Trophoblast cell (in vitro differentiated cells and primary cell): ENCODE measurements at regions not wholly inside any gene's neighbourhood (a gene's known extent, or its start where the extent isn't known, plus 50 kb on each side); places are given as distances from the start of the nearest gene placed in this dataset.

ENCODE experiments used
- DNase-seq, 2 donors: peaks; one replicate each; pipeline ENCODE4 v3.0.0-alpha.2; 2016
- H2AFZ ChIP-seq: 2 replicates; pipeline ENCODE4 v1.6.1; 2013; ENCODE audit warnings: low read length, moderate library complexity, mild to moderate bottlenecking; ENCODE audit not compliant: insufficient read depth, poor library complexity
- H2AK5ac ChIP-seq: 2 replicates; pipeline ENCODE4 v1.6.1; 2013; ENCODE audit warnings: mild to moderate bottlenecking, low read length
- H2BK120ac ChIP-seq: 2 replicates; pipeline ENCODE4 v1.6.1; 2013; ENCODE audit warnings: low read length, mild to moderate bottlenecking, moderate library complexity; ENCODE audit not compliant: insufficient read depth, poor library complexity
- H2BK12ac ChIP-seq: 2 replicates; pipeline ENCODE4 v1.6.1; 2013; ENCODE audit warnings: mild to moderate bottlenecking, low read length, moderate library complexity
- H2BK5ac ChIP-seq: 2 replicates; pipeline ENCODE4 v1.6.1; 2013; ENCODE audit warnings: low read length, low read depth, moderate library complexity, mild to moderate bottlenecking; ENCODE audit not compliant: poor library complexity
- H3K14ac ChIP-seq: 2 replicates; pipeline ENCODE4 v1.6.1; 2013; ENCODE audit warnings: mild to moderate bottlenecking, low read length
- H3K18ac ChIP-seq: 2 replicates; pipeline ENCODE4 v1.6.1; 2013; ENCODE audit warnings: mild to moderate bottlenecking, low read length
- H3K23ac ChIP-seq: 2 replicates; pipeline ENCODE4 v1.6.1; 2013; ENCODE audit warnings: low read length
- H3K27ac ChIP-seq: 2 replicates; pipeline ENCODE4 v1.5.1; 2013; ENCODE audit warnings: low read depth, mild to moderate bottlenecking, inconsistent platforms, low read length, moderate library complexity
- H3K27me3 ChIP-seq: 2 replicates; pipeline ENCODE4 v1.6.1; 2013; ENCODE audit warnings: inconsistent platforms, mild to moderate bottlenecking, low read length, moderate library complexity; ENCODE audit not compliant: insufficient read depth
- H3K36me3 ChIP-seq, 2 experiments: 1 replicate in 1 of 2; 2 replicates in 1 of 2; pipeline ENCODE4 v1.6.1; 2013; ENCODE audit warnings: low read length in 2 of 2, mild to moderate bottlenecking in 2 of 2, moderate library complexity in 1 of 2; ENCODE audit not compliant: insufficient read depth in 2 of 2, control insufficient read depth in 1 of 2
- H3K4ac ChIP-seq: 2 replicates; pipeline ENCODE4 v1.6.1; 2013; ENCODE audit warnings: low read depth, mild to moderate bottlenecking, low read length, moderate library complexity
- H3K4me1 ChIP-seq, 2 experiments: 1 replicate in 1 of 2; 2 replicates in 1 of 2; pipeline ENCODE4 v1.6.1; 2013; ENCODE audit warnings: low read length in 2 of 2, mild to moderate bottlenecking in 2 of 2, moderate library complexity in 1 of 2; ENCODE audit not compliant: insufficient read depth in 2 of 2, control insufficient read depth in 1 of 2
- H3K4me2 ChIP-seq: 2 replicates; pipeline ENCODE4 v1.6.1; 2013; ENCODE audit warnings: inconsistent platforms, mild to moderate bottlenecking, low read length, moderate library complexity
- H3K4me3 ChIP-seq: 2 replicates; pipeline ENCODE4 v1.5.1; 2013; ENCODE audit warnings: mild to moderate bottlenecking, low read depth, low read length, inconsistent platforms
- H3K79me1 ChIP-seq: one replicate; pipeline ENCODE4 v1.6.1; 2013; ENCODE audit warnings: low read length
- H3K79me2 ChIP-seq: 2 replicates; pipeline ENCODE4 v1.6.1; 2013; ENCODE audit warnings: low read length, mild to moderate bottlenecking; ENCODE audit not compliant: control insufficient read depth, insufficient read depth, poor library complexity
- H3K9ac ChIP-seq: 2 replicates; pipeline ENCODE4 v1.6.1; 2013; ENCODE audit warnings: mild to moderate bottlenecking, low read length
- H3K9me3 ChIP-seq: 2 replicates; pipeline ENCODE4 v1.6.1; 2013; ENCODE audit warnings: low read depth, mild to moderate bottlenecking, control low read depth, inconsistent platforms, low read length; ENCODE audit not compliant: insufficient read depth
- H4K12ac ChIP-seq: 2 replicates; pipeline ENCODE4 v1.6.1; 2013; ENCODE audit warnings: low read depth, mild to moderate bottlenecking, low read length, moderate library complexity
- H4K8ac ChIP-seq: 2 replicates; pipeline ENCODE4 v1.6.1; 2013; ENCODE audit warnings: low read depth, mild to moderate bottlenecking, low read length, moderate library complexity
- H4K91ac ChIP-seq: one replicate; pipeline ENCODE4 v1.6.1; 2013; ENCODE audit warnings: low read depth, mild to moderate bottlenecking, low read length, moderate library complexity
- WGBS: extraction: QIAGEN DNeasy Blood & Tissue Kit; methylation state at CpG from one replicate; pipeline ENCODE4 v1.1.7; 2013; ENCODE audit warnings: missing lambda C conversion rate; ENCODE audit not compliant: insufficient read length, insufficient coverage; ENCODE audit errors: extremely low coverage; 5-methylcytosine and 5-hydroxymethylcytosine counted together

DNA sequence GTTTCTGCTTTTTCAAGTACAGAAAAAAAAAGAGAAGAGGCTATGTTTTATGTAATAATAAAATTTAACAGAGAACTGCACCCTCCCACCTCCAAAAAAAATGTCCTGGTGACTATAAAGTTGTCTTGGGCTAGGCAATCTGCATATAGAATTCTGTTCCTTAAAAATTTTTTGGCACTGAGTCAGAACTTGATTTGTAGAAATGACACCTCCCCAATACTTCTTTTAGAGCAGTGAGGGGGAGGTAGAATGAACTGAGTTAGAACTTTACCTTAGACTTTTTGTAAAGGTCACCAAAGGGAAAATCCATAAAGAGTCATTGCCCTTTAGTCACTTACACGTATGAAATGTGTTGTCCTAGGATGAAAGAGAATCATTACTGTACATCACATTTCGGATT, 80.0 kb downstream of the BTG1 start:
- Histone ChIP-seq H3K27me3 (no peaks in the 10 kb centered on the region), H4K12ac (no peak overlapping the region), H3K27ac (no peak overlapping the region), H2AFZ (no peak overlapping the region), H3K18ac (no peak overlapping the region), H2AK5ac (no peak overlapping the region), H3K14ac (no peak overlapping the region), H4K91ac (no peak overlapping the region), H3K9me3 (no peaks in the 10 kb centered on the region), H3K4me3 (no peak overlapping the region), H3K79me1 (no peaks in the 10 kb centered on the region), H2BK12ac (no peak overlapping the region), H4K8ac (no peak overlapping the region), H3K4me1 (no peaks in the 10 kb centered on the region), H3K9ac (no peak overlapping the region), H3K23ac (no peak overlapping the region), H3K4me2 (no peak overlapping the region), H3K36me3 (no peaks in the 10 kb centered on the region), H3K4ac (no peak overlapping the region), H3K79me2 (no peaks in the 10 kb centered on the region), H2BK5ac (no peak overlapping the region), H2BK120ac (no peak overlapping the region)
- peak in 1 of 2 donors; percentile 15 for DNase-seq
- no CpG with 5 or more reads among the region's 2 CpGs for WGBS

- H3K18ac ChIP-seq, result no peak overlapping the region
- H3K27me3 ChIP-seq, result no peaks in the 10 kb centered on the region
- H3K36me3 ChIP-seq, result no peaks in the 10 kb centered on the region
- H2BK5ac ChIP-seq, result no peak overlapping the region
- H2BK12ac ChIP-seq, result no peak overlapping the region
- DNase-seq, result peak; percentile 16 to 24
- H3K4me3 ChIP-seq, result no peak overlapping the region
- no peak overlapping the region for H3K14ac ChIP-seq
- no CpG with 5 or more reads among the region's 8 CpGs for WGBS
- H2AFZ ChIP-seq, result no peak overlapping the region
- H3K9ac ChIP-seq, result no peak overlapping the region
- H3K79me2 ChIP-seq, result no peaks in the 10 kb centered on the region
- H3K4ac ChIP-seq, result no peak overlapping the region
- H3K27ac ChIP-seq, result no peak overlapping the region
- H2AK5ac ChIP-seq, result no peak overlapping the region
- no peak overlapping the region for H4K8ac ChIP-seq
- H3K23ac ChIP-seq, result no peak overlapping the region
- H3K9me3 ChIP-seq, result no peaks in the 10 kb centered on the region
- no peak overlapping the region for H3K4me2 ChIP-seq
- H4K12ac ChIP-seq, result no peak overlapping the region
- H4K91ac ChIP-seq, result no peak overlapping the region
- H3K4me1 ChIP-seq, result no peaks in the 10 kb centered on the region
- no peaks in the 10 kb centered on the region for H3K79me1 ChIP-seq
- H2BK120ac ChIP-seq, result no peak overlapping the region
Measured at GRCh38 chr12:92065018-92065499, 80.6 kb downstream of the BTG1 start.

DNA sequence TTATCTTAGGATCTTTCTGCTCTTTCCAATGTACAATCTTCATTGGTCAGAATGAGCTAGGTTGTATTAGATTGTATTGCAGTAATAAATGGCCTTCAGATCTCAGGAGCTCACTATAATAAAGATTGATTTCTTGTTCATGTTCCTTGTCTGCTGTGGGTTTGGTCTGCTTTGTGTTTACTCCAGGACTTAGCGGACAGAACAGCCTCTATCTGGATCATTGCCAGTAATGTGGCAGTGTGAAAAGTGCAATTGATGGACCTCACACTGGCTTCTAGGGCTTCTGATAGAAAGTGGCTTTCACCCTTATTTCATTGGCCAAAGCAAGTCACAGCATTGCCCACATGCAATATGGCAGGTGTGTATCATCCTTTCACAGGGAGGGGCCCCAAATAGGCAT, 81.2 kb downstream of the BTG1 start:
- Histone ChIP-seq H4K91ac (no peak overlapping the region), H3K79me1 (no peaks in the 10 kb centered on the region), H3K4me2 (no peak overlapping the region), H3K4me3 (no peak overlapping the region), H3K27ac (no peak overlapping the region), H3K9me3 (no peaks in the 10 kb centered on the region), H3K36me3 (no peaks in the 10 kb centered on the region), H3K79me2 (no peaks in the 10 kb centered on the region), H2AFZ (no peak overlapping the region), H4K12ac (no peak overlapping the region), H2BK120ac (no peak overlapping the region), H2BK12ac (no peak overlapping the region), H2BK5ac (no peak overlapping the region), H2AK5ac (no peak overlapping the region), H3K23ac (no peak overlapping the region), H3K4me1 (no peaks in the 10 kb centered on the region), H3K14ac (no peak overlapping the region), H3K4ac (no peak overlapping the region), H3K18ac (no peak overlapping the region), H4K8ac (no peak overlapping the region), H3K27me3 (no peaks in the 10 kb centered on the region), H3K9ac (no peak overlapping the region)
- no peak for DNase-seq
- no CpG with 5 or more reads among the region's 1 CpG for WGBS

- H3K18ac ChIP-seq, result no peak overlapping the region
- H4K8ac ChIP-seq, result no peak overlapping the region
- H2BK5ac ChIP-seq, result no peak overlapping the region
- H3K4ac ChIP-seq, result no peak overlapping the region
- no peak overlapping the region for H2BK120ac ChIP-seq
- no peak overlapping the region for H3K14ac ChIP-seq
- no CpG with 5 or more reads among the region's 3 CpGs for WGBS
- no peak overlapping the region for H3K4me3 ChIP-seq
- no peak overlapping the region for H4K12ac ChIP-seq
- no peaks in the 10 kb centered on the region for H3K27me3 ChIP-seq
- no peaks in the 10 kb centered on the region for H3K36me3 ChIP-seq
- H3K4me1 ChIP-seq, result no peaks in the 10 kb centered on the region
- no peaks in the 10 kb centered on the region for H3K9me3 ChIP-seq
- no peak overlapping the region for H3K9ac ChIP-seq
- H2AFZ ChIP-seq, result no peak overlapping the region
- no peak overlapping the region for H3K4me2 ChIP-seq
- no peak overlapping the region for H2AK5ac ChIP-seq
- H3K79me2 ChIP-seq, result no peaks in the 10 kb centered on the region
- no peak overlapping the region for H2BK12ac ChIP-seq
- H3K23ac ChIP-seq, result no peak overlapping the region
- no peak for DNase-seq
- no peaks in the 10 kb centered on the region for H3K79me1 ChIP-seq
- H3K27ac ChIP-seq, result no peak overlapping the region
- no peak overlapping the region for H4K91ac ChIP-seq
Measured at GRCh38 chr12:92063641-92064040, 82.0 kb downstream of the BTG1 start.
